IMR-90 (cell line): ENCODE measurements at regions not wholly inside any gene's neighbourhood (a gene's known extent, or its start where the extent isn't known, plus 50 kb on each side); places are given as distances from the start of the nearest gene placed in this dataset.

Experiments
- ATAC-seq: fragments of 200-7000 bp; cut with Tn5 transposase; 2 replicates; pipeline ENCODE4 v1.9.1; 2020; ENCODE audit warnings: low read depth, mild to moderate bottlenecking, moderate library complexity
- BruUV-seq: library from RNA; stranded (reverse); fragments of 400-500 nt; replicated peaks from 2 replicates; lab custom pipeline; 2021; lab: Mats Ljungman, UMichigan
- CTCF ChIA-PET: fragments of 300-600 bp; formaldehyde crosslinking; extraction: SDS; loops from one replicate; lab custom pipeline; 2021; ENCODE audit warnings: antibody characterized with exemption; lab: Yijun Ruan, JAX
- POLR2A ChIA-PET: fragments of 300-600 bp; sonication (Branson Sonifier 250); formaldehyde crosslinking; loops from one replicate; lab custom pipeline; 2022; ENCODE audit warnings: antibody characterized with exemption; ENCODE audit not compliant: unreplicated experiment; lab: Charles Lee
- DNase-seq: peaks from one replicate; pipeline ENCODE4 v3.0.0; 2013
- H2AFZ ChIP-seq: replicated peaks from 2 replicates; pipeline ENCODE3; 2013; ENCODE audit warnings: low read length, mild to moderate bottlenecking; ENCODE audit not compliant: poor library complexity
- H2AK5ac ChIP-seq: 2 replicates; pipeline ENCODE4 v1.6.1; 2013; ENCODE audit warnings: low read depth, low read length, inconsistent platforms
- H2AK9ac ChIP-seq: replicated peaks from 2 replicates; pipeline ENCODE3; 2013; ENCODE audit warnings: mild to moderate bottlenecking, low read depth, low read length, moderate library complexity; ENCODE audit not compliant: poor library complexity
- H2BK120ac ChIP-seq: 2 replicates; pipeline ENCODE4 v1.6.1; 2013; ENCODE audit warnings: low read depth, low read length, inconsistent platforms
- H2BK15ac ChIP-seq: 3 replicates; pipeline ENCODE4 v1.6.1; 2013; ENCODE audit warnings: low read depth, low read length, inconsistent platforms
- H2BK20ac ChIP-seq: 2 replicates; pipeline ENCODE4 v1.6.1; 2013; ENCODE audit warnings: low read depth, mild to moderate bottlenecking, inconsistent platforms, low read length, moderate library complexity
- H2BK5ac ChIP-seq: 2 replicates; pipeline ENCODE4 v1.6.1; 2013; ENCODE audit warnings: mild to moderate bottlenecking, low read depth, low read length, inconsistent platforms; ENCODE audit not compliant: poor library complexity, severe bottlenecking
- H3K14ac ChIP-seq: replicated peaks from 2 replicates; pipeline ENCODE4 v1.6.1; 2013; ENCODE audit warnings: low read depth, low read length, inconsistent platforms
- H3K18ac ChIP-seq: 2 replicates; pipeline ENCODE4 v1.6.1; 2013; ENCODE audit warnings: low read depth, low read length, control low read depth
- H3K23ac ChIP-seq: 2 replicates; pipeline ENCODE4 v1.6.1; 2013; ENCODE audit warnings: low read depth, low read length, inconsistent platforms
- H3K27ac ChIP-seq: 2 replicates; pipeline ENCODE4 v1.5.1; 2013; ENCODE audit warnings: mild to moderate bottlenecking, control low read depth, low read length; ENCODE audit not compliant: insufficient read depth
- H3K27me3 ChIP-seq: 2 replicates; pipeline ENCODE4 v1.6.1; 2013; ENCODE audit warnings: low read length; ENCODE audit not compliant: control insufficient read depth, insufficient read depth
- H3K36me3 ChIP-seq: 2 replicates; pipeline ENCODE4 v1.6.1; 2013; ENCODE audit warnings: low read length, mixed read lengths; ENCODE audit not compliant: control insufficient read depth, insufficient read depth
- H3K4ac ChIP-seq: 2 replicates; pipeline ENCODE4 v1.6.1; 2013; ENCODE audit warnings: low read depth, low read length, inconsistent platforms
- H3K4me1 ChIP-seq: 2 replicates; pipeline ENCODE4 v1.6.1; 2013; ENCODE audit warnings: low read length, mixed read lengths; ENCODE audit not compliant: control insufficient read depth, insufficient read depth
- H3K4me2 ChIP-seq: 2 replicates; pipeline ENCODE4 v1.6.1; 2013; ENCODE audit warnings: low read depth, mild to moderate bottlenecking, control low read depth, low read length, moderate library complexity
- H3K4me3 ChIP-seq: 2 replicates; pipeline ENCODE4 v1.5.1; 2013; ENCODE audit warnings: low read depth, mild to moderate bottlenecking, control low read depth, low read length, moderate library complexity; ENCODE audit not compliant: insufficient read depth
- H3K56ac ChIP-seq: 2 replicates; pipeline ENCODE4 v1.6.1; 2013; ENCODE audit warnings: low read length, inconsistent platforms; ENCODE audit not compliant: insufficient read depth; ENCODE audit errors: extremely low read depth
- H3K79me1 ChIP-seq, 2 experiments: 2 replicates each; pipeline ENCODE4 v1.6.1; 2013; ENCODE audit warnings: low read length in 2 of 2, inconsistent platforms in 1 of 2, low read depth in 1 of 2
- H3K9ac ChIP-seq: 2 replicates; pipeline ENCODE4 v1.6.1; 2013; ENCODE audit warnings: low read depth, low read length, control low read depth
- H3K9me1 ChIP-seq: 2 replicates; pipeline ENCODE4 v1.6.1; 2013; ENCODE audit warnings: low read length, inconsistent platforms; ENCODE audit not compliant: insufficient read depth
- H3K9me3 ChIP-seq: 2 replicates; pipeline ENCODE4 v1.6.1; 2013; ENCODE audit warnings: low read length; ENCODE audit not compliant: control insufficient read depth, insufficient read depth
- H4K20me1 ChIP-seq: 2 replicates; pipeline ENCODE4 v1.6.1; 2013; ENCODE audit warnings: low read length, inconsistent platforms; ENCODE audit not compliant: insufficient read depth
- H4K5ac ChIP-seq: 2 replicates; pipeline ENCODE4 v1.6.1; 2013; ENCODE audit warnings: mild to moderate bottlenecking, low read depth, low read length, control low read depth
- H4K8ac ChIP-seq, 2 experiments: 2 replicates each; pipeline ENCODE4 v1.6.1; 2013; ENCODE audit warnings: low read depth in 2 of 2, low read length in 2 of 2, control low read depth in 1 of 2, inconsistent platforms in 1 of 2
- H4K91ac ChIP-seq: 2 replicates; pipeline ENCODE4 v1.6.1; 2013; ENCODE audit warnings: low read depth, low read length, inconsistent platforms; ENCODE audit not compliant: insufficient read depth
- BHLHE40 ChIP-seq: fragments of 150-350 bp; IDR thresholded peaks from 2 replicates; pipeline ENCODE4 v1.6.1; 2016; ENCODE audit warnings: mild to moderate bottlenecking, low read depth, low read length
- CEBPB ChIP-seq: IDR thresholded peaks from 2 replicates; pipeline ENCODE4 v1.6.1; 2012; ENCODE audit warnings: low read depth, low read length, improper control_type of control experiment
- CTCF ChIP-seq: conservative IDR thresholded peaks from 2 replicates; pipeline ENCODE4 v1.5.1; 2012; ENCODE audit warnings: mild to moderate bottlenecking, low read depth, low read length, improper control_type of control experiment
- MAZ ChIP-seq: IDR thresholded peaks from 2 replicates; pipeline ENCODE4 v1.6.1; 2012; ENCODE audit warnings: low read depth, mild to moderate bottlenecking, low read length, improper control_type of control experiment, moderate library complexity, borderline replicate concordance
- MXI1 ChIP-seq: IDR thresholded peaks from 2 replicates; pipeline ENCODE4 v1.6.1; 2012; ENCODE audit warnings: low read depth, mild to moderate bottlenecking, low read length, moderate library complexity, borderline replicate concordance
- RCOR1 ChIP-seq: IDR thresholded peaks from 2 replicates; pipeline ENCODE4 v1.6.1; 2012; ENCODE audit warnings: mild to moderate bottlenecking, low read length, improper control_type of control experiment; ENCODE audit not compliant: insufficient replicate concordance
- RFX5 ChIP-seq: IDR thresholded peaks from 2 replicates; pipeline ENCODE4 v1.8.0; 2012; ENCODE audit warnings: low read depth, mild to moderate bottlenecking, low read length, moderate library complexity
- WGBS, 2 experiments: methylation state at CpG; one replicate each; pipeline versions ENCODE4 v1.1.5 to v1.1.7; 2013; ENCODE audit warnings: missing lambda C conversion rate in 2 of 2; ENCODE audit not compliant: insufficient read length in 1 of 2; ENCODE audit errors: extremely low coverage in 2 of 2; 5-methylcytosine and 5-hydroxymethylcytosine counted together
- dilution Hi-C: fragments of 300-500 bp; cut with HindIII; formaldehyde crosslinking; loops from one replicate; pipeline ENCODE4 v1.14.3; 2018; ENCODE audit warnings: low sequenced_read_pairs; ENCODE audit not compliant: unreplicated experiment
- in situ Hi-C: fragments of 300-500 bp; cut with MboI; formaldehyde crosslinking; loops from 3 replicates; pipeline ENCODE4 v1.14.3; 2019; ENCODE audit warnings: low sequenced_read_pairs, inconsistent platforms, mixed read lengths
- intact Hi-C: fragments of 100-400 bp; cut with micrococcal nuclease; formaldehyde crosslinking; loops from 2 replicates; pipeline ENCODE4 v1.10.0; 2022
- TF ChIP-seq, protein P1 (sequence below): fragments of 150-350 bp; IDR thresholded peaks from 2 replicates; pipeline ENCODE4 v1.6.1; 2017; ENCODE audit warnings: mild to moderate bottlenecking, antibody characterized with exemption, low read length, low read depth

- no peaks in the 10 kb centered on the region for H3K27me3 ChIP-seq
- H3K18ac ChIP-seq: peak overlapping the region; percentile 23; the same call in 1 of the 2 replicates
- H3K4me2 ChIP-seq: no peak overlapping the region
- no TSS peak for BruUV-seq
- H4K20me1 ChIP-seq: peaks cover 26% of the 10 kb centered on the region; the same call in 1 of the 2 replicates
- no peak overlapping the region for H4K5ac ChIP-seq
- H3K56ac ChIP-seq: no peak overlapping the region
- H3K4ac ChIP-seq: peak overlapping the region; percentile 24; the same call in 1 of the 2 replicates
- POLR2A ChIA-PET: interaction anchor here (0.6 kb wide), 1 partner anchor 39 kb away, joined by 4 read pairs; no protein-coding TSS in a partner anchor
- intact Hi-C loops (loop anchor here (5.0 kb wide), 2 partner anchors 95 to 260 kb away; partner anchors contain the start of gene MKLN1), in situ Hi-C loops (no loop called here), dilution Hi-C loops (no loop called here)
- H2BK5ac ChIP-seq: peak overlapping the region; percentile 38
- peak overlapping the region; percentile 47 for H2BK120ac ChIP-seq
- peak overlapping the region; percentile 38; the same call in 1 of the 2 replicates for H3K14ac ChIP-seq
- H3K79me1 ChIP-seq: peaks cover 19 to 49% of the 10 kb centered on the region in 2 experiments
- no peaks in the 10 kb centered on the region for H3K36me3 ChIP-seq
- peak overlapping the region; percentile 60 for H2BK20ac ChIP-seq
- no peaks in the 10 kb centered on the region for H3K9me3 ChIP-seq
- 80% methylated on average over 1 of the region's 5 CpGs; no CpG with 5 or more reads in 1 of the 2 experiments for WGBS, 2 experiments
- H3K9ac ChIP-seq: no peak overlapping the region
- CTCF ChIA-PET: interaction anchor here (0.5 kb wide), 1 partner anchor 447 kb away, joined by 3 read pairs; no protein-coding TSS in a partner anchor
- no peak for ATAC-seq
- H3K23ac ChIP-seq: peak overlapping the region; percentile 70; the same call in 1 of the 2 replicates
- no peak for DNase-seq
- TF ChIP-seq RFX5: no peak
- no peak for TF ChIP-seq MXI1
- TF ChIP-seq RCOR1: no peak
- no peak for TF ChIP-seq BHLHE40
- TF ChIP-seq, protein P1, sequence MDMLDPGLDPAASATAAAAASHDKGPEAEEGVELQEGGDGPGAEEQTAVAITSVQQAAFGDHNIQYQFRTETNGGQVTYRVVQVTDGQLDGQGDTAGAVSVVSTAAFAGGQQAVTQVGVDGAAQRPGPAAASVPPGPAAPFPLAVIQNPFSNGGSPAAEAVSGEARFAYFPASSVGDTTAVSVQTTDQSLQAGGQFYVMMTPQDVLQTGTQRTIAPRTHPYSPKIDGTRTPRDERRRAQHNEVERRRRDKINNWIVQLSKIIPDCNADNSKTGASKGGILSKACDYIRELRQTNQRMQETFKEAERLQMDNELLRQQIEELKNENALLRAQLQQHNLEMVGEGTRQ: 0 out of 2 replicates have a peak, but pooled peaks have one; percentile 25
- TF ChIP-seq CTCF: no peak
- TF ChIP-seq CEBPB: no peak
- TF ChIP-seq MAZ: no peak
- H3K27ac ChIP-seq: no peak overlapping the region; the same call in 1 of the 2 replicates
- H2AFZ ChIP-seq: peak overlapping the region; percentile 67
- no peak overlapping the region for H2BK15ac ChIP-seq
- H2AK9ac ChIP-seq: peak overlapping the region; percentile 78
- peaks cover 7% of the 10 kb centered on the region for H3K4me1 ChIP-seq
- H3K9me1 ChIP-seq: peaks cover 7% of the 10 kb centered on the region
- peak overlapping the region; percentile 79; the same call in 1 of the 2 replicates for H2AK5ac ChIP-seq
- H4K8ac ChIP-seq: peak overlapping the region in 1 of 2 experiments; percentile 24; a peak in 1 of 4 replicates
- no peak overlapping the region for H3K4me3 ChIP-seq
- peak overlapping the region; percentile 13; the same call in 1 of the 2 replicates for H4K91ac ChIP-seq
Measured at GRCh38 chr7:131067220-131067619, 260.5 kb upstream of the MKLN1 start.
